ENCODE measurements at regions not wholly inside any gene's neighbourhood (a gene's known extent, or its start where the extent isn't known, plus 50 kb on each side); places are given as distances from the start of the nearest gene placed in this dataset.
"Not testable (repeated sequence)": the region's sequence is repeated elsewhere in the genome, so short reads cannot be mapped to it uniquely, and the experiment has no call there.

GRCh38 chr6:51120016-51120415 lies 301.3 kb downstream of the TFAP2B start:
- intact Hi-C loops (cut with DNase I), result no loop called here
- no peak for DNase-seq

GRCh38 chr6:51121380-51121976 lies 302.8 kb downstream of the TFAP2B start:
- intact Hi-C loops (cut with DNase I), result not testable (repeated sequence)

GRCh38 chr6:51129043-51129442 lies 310.4 kb downstream of the TFAP2B start:
- no peak for DNase-seq

More at GRCh38 chr6:51121380-51121976, 302.8 kb downstream of the TFAP2B start:
- not testable (repeated sequence) for DNase-seq

GRCh38 chr6:51137777-51138176 lies 319.1 kb downstream of the TFAP2B start:
- intact Hi-C loops (cut with DNase I), result no loop called here
- no peak for DNase-seq

More at GRCh38 chr6:51129043-51129442, 310.4 kb downstream of the TFAP2B start:
- intact Hi-C loops (cut with DNase I), result no loop called here

- DNase-seq, result peak in 3 of 10 donors; percentile 8 to 72 (median 25)
- intact Hi-C loops (cut with DNase I), result no loop called here
Measured at GRCh38 chr6:51139950-51140385, 321.3 kb downstream of the TFAP2B start.

GRCh38 chr6:51141080-51141479 lies 322.4 kb downstream of the TFAP2B start:
- no peak for DNase-seq
- intact Hi-C loops (cut with DNase I), result no loop called here

GRCh38 chr6:51147756-51148155 lies 329.1 kb downstream of the TFAP2B start:
- intact Hi-C loops (cut with DNase I), result no loop called here
- DNase-seq, result no peak

GRCh38 chr6:51152594-51152993 lies 333.9 kb downstream of the TFAP2B start:
- intact Hi-C loops (cut with DNase I), result no loop called here
- DNase-seq, result no peak

GRCh38 chr6:51153109-51153508 lies 334.4 kb downstream of the TFAP2B start:
- intact Hi-C loops (cut with DNase I), result no loop called here
- DNase-seq, result no peak

GRCh38 chr6:51154925-51155324 lies 336.3 kb downstream of the TFAP2B start:
- intact Hi-C loops (cut with DNase I); DNase-seq: not testable (repeated sequence)

GRCh38 chr6:51159260-51159659 lies 340.6 kb downstream of the TFAP2B start:
- DNase-seq; intact Hi-C loops (cut with DNase I): not testable (repeated sequence)

- no peak for DNase-seq
- intact Hi-C loops (cut with DNase I), result no loop called here
Measured at GRCh38 chr6:51161752-51162151, 343.1 kb downstream of the TFAP2B start.

- DNase-seq, result no peak
Measured at GRCh38 chr6:51163843-51164529, 345.3 kb downstream of the TFAP2B start.

GRCh38 chr6:51166914-51167313 lies 348.2 kb downstream of the TFAP2B start:
- intact Hi-C loops (cut with DNase I), result no loop called here
- DNase-seq, result no peak

More at GRCh38 chr6:51163843-51164529, 345.3 kb downstream of the TFAP2B start:
- intact Hi-C loops (cut with DNase I), result no loop called here

GRCh38 chr6:51167468-51167867 lies 348.8 kb downstream of the TFAP2B start:
- DNase-seq, result no peak
- intact Hi-C loops (cut with DNase I), result no loop called here

GRCh38 chr6:51182827-51183226 lies 364.2 kb downstream of the TFAP2B start:
- intact Hi-C loops (cut with DNase I), result no loop called here
- no peak for DNase-seq

- intact Hi-C loops (cut with DNase I), result no loop called here
- DNase-seq, result peak in 8 of 10 donors; percentile 13 to 90 (median 44)
Measured at GRCh38 chr6:51184046-51184445, 365.4 kb downstream of the TFAP2B start.

GRCh38 chr6:51193163-51193562 lies 374.5 kb downstream of the TFAP2B start:
- intact Hi-C loops (cut with DNase I); DNase-seq: not testable (repeated sequence)

- intact Hi-C loops (cut with DNase I), result no loop called here
- no peak for DNase-seq
Measured at GRCh38 chr6:51199105-51199552, 380.5 kb downstream of the TFAP2B start.

GRCh38 chr6:51199733-51200260 lies 381.1 kb downstream of the TFAP2B start:
- no peak for DNase-seq
- intact Hi-C loops (cut with DNase I), result no loop called here

GRCh38 chr6:51200676-51201075 lies 382.0 kb downstream of the TFAP2B start:
- no peak for DNase-seq
- intact Hi-C loops (cut with DNase I), result no loop called here

GRCh38 chr6:51202653-51203052 lies 384.0 kb downstream of the TFAP2B start:
- intact Hi-C loops (cut with DNase I); DNase-seq: not testable (repeated sequence)

Data from posterior cingulate gyrus (tissue), 11 donors.